ENCODE measurements at regions not wholly inside any gene's neighbourhood (a gene's known extent, or its start where the extent isn't known, plus 50 kb on each side); places are given as distances from the start of the nearest gene placed in this dataset.

GRCh38 chr20:7426890-7427496 is 513.3 kb downstream of the HAO1 start:
- no peak for DNase-seq (ENCODE audit: low spot score)
- H3K27me3 ChIP-seq (ENCODE audit: control insufficient read depth in 3 of 3, insufficient read depth in 3 of 3, low read depth in 1 of 3, low read length in 3 of 3): no peaks in the 10 kb centered on the region

GRCh38 chr20:7428946-7429345 is 511.3 kb downstream of the HAO1 start:
- Histone ChIP-seq H3K18ac (ENCODE audit: low read length) (no peak overlapping the region), H3K9ac (ENCODE audit: low read depth, low read length, poor library complexity) (no peak overlapping the region), H3K27ac (replicated peaks; ENCODE audit: low read length) (no peak overlapping the region), H2BK5ac (ENCODE audit: low read length) (no peak overlapping the region), H4K8ac (ENCODE audit: low read depth, low read length) (no peak overlapping the region), H3K4me3 (ENCODE audit: low read length in 2 of 2) (no peak overlapping the region), H3K4me2 (ENCODE audit: insufficient read depth, low read length, poor library complexity, severe bottlenecking) (no peak overlapping the region), H3K9me3 (replicated peaks in 1 of 2; ENCODE audit: control insufficient read depth in 2 of 2, insufficient read depth in 1 of 2, low read depth in 1 of 2, low read length in 2 of 2) (peaks cover 0 to 1% of the 10 kb centered on the region in 2 donors), H3K36me3 (replicated peaks in 1 of 2; ENCODE audit: control insufficient read depth in 2 of 2, insufficient read depth in 2 of 2, low read length in 2 of 2) (no peaks in the 10 kb centered on the region), H3K79me1 (ENCODE audit: low read depth, low read length) (no peaks in the 10 kb centered on the region), H3K14ac (ENCODE audit: low read length) (no peak overlapping the region), H3K23ac (ENCODE audit: low read depth, low read length, poor library complexity) (no peak overlapping the region), H2AFZ (ENCODE audit: low read length) (no peak overlapping the region), H3K4ac (ENCODE audit: low read length) (no peak overlapping the region), H4K91ac (ENCODE audit: low read depth, low read length, poor library complexity) (no peak overlapping the region), H2BK120ac (ENCODE audit: low read depth, low read length) (no peak overlapping the region), H2AK5ac (ENCODE audit: low read depth, low read length) (no peak overlapping the region), H2BK12ac (ENCODE audit: low read length) (no peak overlapping the region), H3K27me3 (ENCODE audit: control insufficient read depth in 3 of 3, insufficient read depth in 3 of 3, low read depth in 1 of 3, low read length in 3 of 3) (no peaks in the 10 kb centered on the region), H3K4me1 (ENCODE audit: control insufficient read depth in 2 of 2, insufficient read depth in 1 of 2, low read depth in 1 of 2, low read length in 2 of 2) (no peaks in the 10 kb centered on the region), H2BK15ac (ENCODE audit: low read length) (no peak overlapping the region)
- DNase-seq (ENCODE audit: low spot score): no peak
- WGBS, 2 donors (ENCODE audit: extremely low coverage in 2 of 2, insufficient read length in 2 of 2, insufficient replicate concordance in 1 of 2): no CpG with 5 or more reads among the region's 3 CpGs

More at GRCh38 chr20:7426890-7427496, 513.3 kb downstream of the HAO1 start:
- no peak overlapping the region for H3K18ac ChIP-seq (ENCODE audit: low read length)
- H4K8ac ChIP-seq (ENCODE audit: low read depth, low read length): no peak overlapping the region
- H2AFZ ChIP-seq (ENCODE audit: low read length): no peak overlapping the region
- WGBS, 2 donors (ENCODE audit: extremely low coverage in 2 of 2, insufficient read length in 2 of 2, insufficient replicate concordance in 1 of 2): no CpG with 5 or more reads among the region's 6 CpGs
- no peak overlapping the region for H2AK5ac ChIP-seq (ENCODE audit: low read depth, low read length)
- no peak overlapping the region for H3K4me3 ChIP-seq (ENCODE audit: low read length in 2 of 2)
- H3K4me2 ChIP-seq (ENCODE audit: insufficient read depth, low read length, poor library complexity, severe bottlenecking): no peak overlapping the region
- H3K27ac ChIP-seq (replicated peaks; ENCODE audit: low read length): no peak overlapping the region
- H3K4me1 ChIP-seq (ENCODE audit: control insufficient read depth in 2 of 2, insufficient read depth in 1 of 2, low read depth in 1 of 2, low read length in 2 of 2): no peaks in the 10 kb centered on the region
- H2BK12ac ChIP-seq (ENCODE audit: low read length): no peak overlapping the region
- no peaks in the 10 kb centered on the region for H3K79me1 ChIP-seq (ENCODE audit: low read depth, low read length)
- no peak overlapping the region for H3K9ac ChIP-seq (ENCODE audit: low read depth, low read length, poor library complexity)
- no peak overlapping the region for H4K91ac ChIP-seq (ENCODE audit: low read depth, low read length, poor library complexity)
- no peak overlapping the region for H2BK15ac ChIP-seq (ENCODE audit: low read length)
- H3K36me3 ChIP-seq (replicated peaks in 1 of 2; ENCODE audit: control insufficient read depth in 2 of 2, insufficient read depth in 2 of 2, low read length in 2 of 2): no peaks in the 10 kb centered on the region
- no peaks in the 10 kb centered on the region for H3K9me3 ChIP-seq (replicated peaks in 1 of 2; ENCODE audit: control insufficient read depth in 2 of 2, insufficient read depth in 1 of 2, low read depth in 1 of 2, low read length in 2 of 2)
- H3K4ac ChIP-seq (ENCODE audit: low read length): no peak overlapping the region
- no peak overlapping the region for H2BK5ac ChIP-seq (ENCODE audit: low read length)
- H3K14ac ChIP-seq (ENCODE audit: low read length): no peak overlapping the region
- no peak overlapping the region for H3K23ac ChIP-seq (ENCODE audit: low read depth, low read length, poor library complexity)
- H2BK120ac ChIP-seq (ENCODE audit: low read depth, low read length): no peak overlapping the region

GRCh38 chr20:7432612-7433011 is 507.6 kb downstream of the HAO1 start:
- no peak overlapping the region for H2BK5ac ChIP-seq (ENCODE audit: low read length)
- no peak overlapping the region for H3K23ac ChIP-seq (ENCODE audit: low read depth, low read length, poor library complexity)
- H3K36me3 ChIP-seq (replicated peaks in 1 of 2; ENCODE audit: control insufficient read depth in 2 of 2, insufficient read depth in 2 of 2, low read length in 2 of 2): no peaks in the 10 kb centered on the region
- no peak overlapping the region for H3K27ac ChIP-seq (replicated peaks; ENCODE audit: low read length)
- no peak for DNase-seq (ENCODE audit: low spot score)
- H3K9ac ChIP-seq (ENCODE audit: low read depth, low read length, poor library complexity): no peak overlapping the region
- no peak overlapping the region for H2BK15ac ChIP-seq (ENCODE audit: low read length)
- no peak overlapping the region for H2AK5ac ChIP-seq (ENCODE audit: low read depth, low read length)
- H3K79me1 ChIP-seq (ENCODE audit: low read depth, low read length): no peaks in the 10 kb centered on the region
- no peak overlapping the region for H2BK12ac ChIP-seq (ENCODE audit: low read length)
- no peak overlapping the region for H3K4me2 ChIP-seq (ENCODE audit: insufficient read depth, low read length, poor library complexity, severe bottlenecking)
- peak overlapping the region; percentile 58 for H4K91ac ChIP-seq (ENCODE audit: low read depth, low read length, poor library complexity)
- no peak overlapping the region for H3K4ac ChIP-seq (ENCODE audit: low read length)
- H4K8ac ChIP-seq (ENCODE audit: low read depth, low read length): peak overlapping the region; percentile 98
- no peaks in the 10 kb centered on the region for H3K4me1 ChIP-seq (ENCODE audit: control insufficient read depth in 2 of 2, insufficient read depth in 1 of 2, low read depth in 1 of 2, low read length in 2 of 2)
- no peak overlapping the region for H2AFZ ChIP-seq (ENCODE audit: low read length)
- H2BK120ac ChIP-seq (ENCODE audit: low read depth, low read length): no peak overlapping the region
- peak overlapping the region in 1 of 2 donors; percentile 19 for H3K4me3 ChIP-seq (ENCODE audit: low read length in 2 of 2)
- 100% methylated on average over 7 of the region's 7 CpGs; no CpG with 5 or more reads in 1 of the 2 donors for WGBS, 2 donors (ENCODE audit: extremely low coverage in 2 of 2, insufficient read length in 2 of 2, insufficient replicate concordance in 1 of 2)
- no peaks in the 10 kb centered on the region for H3K27me3 ChIP-seq (ENCODE audit: control insufficient read depth in 3 of 3, insufficient read depth in 3 of 3, low read depth in 1 of 3, low read length in 3 of 3)
- no peak overlapping the region for H3K18ac ChIP-seq (ENCODE audit: low read length)
- H3K9me3 ChIP-seq (replicated peaks in 1 of 2; ENCODE audit: control insufficient read depth in 2 of 2, insufficient read depth in 1 of 2, low read depth in 1 of 2, low read length in 2 of 2): peaks cover 0 to 1% of the 10 kb centered on the region in 2 donors
- no peak overlapping the region for H3K14ac ChIP-seq (ENCODE audit: low read length)

- H3K27ac ChIP-seq (replicated peaks; ENCODE audit: low read length): peak overlapping the region; percentile 49
- H3K4me2 ChIP-seq (ENCODE audit: insufficient read depth, low read length, poor library complexity, severe bottlenecking): no peak overlapping the region
- no peak overlapping the region for H3K4me3 ChIP-seq (ENCODE audit: low read length in 2 of 2)
- no CpG with 5 or more reads among the region's 3 CpGs for WGBS, 2 donors (ENCODE audit: extremely low coverage in 2 of 2, insufficient read length in 2 of 2, insufficient replicate concordance in 1 of 2)
- H2AFZ ChIP-seq (ENCODE audit: low read length): no peak overlapping the region
- no peak overlapping the region for H3K14ac ChIP-seq (ENCODE audit: low read length)
- no peak overlapping the region for H4K91ac ChIP-seq (ENCODE audit: low read depth, low read length, poor library complexity)
- no peak overlapping the region for H3K9ac ChIP-seq (ENCODE audit: low read depth, low read length, poor library complexity)
- no peak overlapping the region for H3K4ac ChIP-seq (ENCODE audit: low read length)
- H2BK120ac ChIP-seq (ENCODE audit: low read depth, low read length): no peak overlapping the region
- peaks cover 0 to 1% of the 10 kb centered on the region in 2 donors for H3K9me3 ChIP-seq (replicated peaks in 1 of 2; ENCODE audit: control insufficient read depth in 2 of 2, insufficient read depth in 1 of 2, low read depth in 1 of 2, low read length in 2 of 2)
- H3K27me3 ChIP-seq (ENCODE audit: control insufficient read depth in 3 of 3, insufficient read depth in 3 of 3, low read depth in 1 of 3, low read length in 3 of 3): no peaks in the 10 kb centered on the region
- no peak overlapping the region for H2BK12ac ChIP-seq (ENCODE audit: low read length)
- H2AK5ac ChIP-seq (ENCODE audit: low read depth, low read length): no peak overlapping the region
- no peak overlapping the region for H4K8ac ChIP-seq (ENCODE audit: low read depth, low read length)
- H3K18ac ChIP-seq (ENCODE audit: low read length): no peak overlapping the region
- no peak for DNase-seq (ENCODE audit: low spot score)
- H2BK15ac ChIP-seq (ENCODE audit: low read length): no peak overlapping the region
- H3K79me1 ChIP-seq (ENCODE audit: low read depth, low read length): no peaks in the 10 kb centered on the region
- no peak overlapping the region for H2BK5ac ChIP-seq (ENCODE audit: low read length)
- no peak overlapping the region for H3K23ac ChIP-seq (ENCODE audit: low read depth, low read length, poor library complexity)
- H3K36me3 ChIP-seq (replicated peaks in 1 of 2; ENCODE audit: control insufficient read depth in 2 of 2, insufficient read depth in 2 of 2, low read length in 2 of 2): no peaks in the 10 kb centered on the region
- no peaks in the 10 kb centered on the region for H3K4me1 ChIP-seq (ENCODE audit: control insufficient read depth in 2 of 2, insufficient read depth in 1 of 2, low read depth in 1 of 2, low read length in 2 of 2)
Measured at GRCh38 chr20:7437311-7437710, 502.9 kb downstream of the HAO1 start.

Data from neuronal stem cell (in vitro differentiated cells).